Stimulated activated CD4-positive, alpha-beta T cell treated with anti-CD3 and anti-CD28 coated beads, Interleukin-4, amount 100 ng/mL, for 24 hours (primary cell): ENCODE measurements at regions not wholly inside any gene's neighbourhood (a gene's known extent, or its start where the extent isn't known, plus 50 kb on each side); places are given as distances from the start of the nearest gene placed in this dataset.
"Not testable (repeated sequence)": the region's sequence is repeated elsewhere in the genome, so short reads cannot be mapped to it uniquely, and the experiment has no call there.

Experiments
- DNase-seq: peaks from one replicate; pipeline ENCODE4 v3.0.0-alpha.2; 2020

- no peak for DNase-seq
Measured at GRCh38 chr10:8396675-8397074, 342.2 kb downstream of the GATA3 start.

GRCh38 chr10:8398771-8399170 is 344.3 kb downstream of the GATA3 start:
- no peak for DNase-seq

- no peak for DNase-seq
Measured at GRCh38 chr10:8400151-8400550, 345.7 kb downstream of the GATA3 start.

- no peak for DNase-seq
Measured at GRCh38 chr10:8400892-8401291, 346.4 kb downstream of the GATA3 start.

GRCh38 chr10:8401531-8401930 is 347.0 kb downstream of the GATA3 start:
- no peak for DNase-seq

- peak; percentile 61 for DNase-seq
Measured at GRCh38 chr10:8402576-8402975, 348.1 kb downstream of the GATA3 start.

- DNase-seq = no peak
Measured at GRCh38 chr10:8403711-8404371, 349.4 kb downstream of the GATA3 start.

GRCh38 chr10:8404721-8405120 is 350.2 kb downstream of the GATA3 start:
- DNase-seq = peak; percentile 39

- no peak for DNase-seq
Measured at GRCh38 chr10:8405596-8405995, 351.1 kb downstream of the GATA3 start.

- DNase-seq = no peak
Measured at GRCh38 chr10:8407501-8408021, 353.1 kb downstream of the GATA3 start.

- DNase-seq = no peak
Measured at GRCh38 chr10:8410506-8410905, 356.0 kb downstream of the GATA3 start.

- DNase-seq = no peak
Measured at GRCh38 chr10:8412541-8412940, 358.1 kb downstream of the GATA3 start.

- DNase-seq = not testable (repeated sequence)
Measured at GRCh38 chr10:8415029-8415428, 360.5 kb downstream of the GATA3 start.

- DNase-seq = peak; percentile 19
Measured at GRCh38 chr10:8416192-8416701, 361.8 kb downstream of the GATA3 start.

GRCh38 chr10:8416760-8417159 is 362.3 kb downstream of the GATA3 start:
- DNase-seq = peak; percentile 34

- no peak for DNase-seq
Measured at GRCh38 chr10:8417631-8418030, 363.1 kb downstream of the GATA3 start.

GRCh38 chr10:8418631-8419030 is 364.1 kb downstream of the GATA3 start:
- DNase-seq = no peak

GRCh38 chr10:8420182-8420581 is 365.7 kb downstream of the GATA3 start:
- no peak for DNase-seq

- no peak for DNase-seq
Measured at GRCh38 chr10:8424555-8425211, 370.2 kb downstream of the GATA3 start.

- DNase-seq = no peak
Measured at GRCh38 chr10:8428654-8429053, 374.2 kb downstream of the GATA3 start.

- no peak for DNase-seq
Measured at GRCh38 chr10:8430321-8430720, 375.8 kb downstream of the GATA3 start.

GRCh38 chr10:8431511-8431910 is 377.0 kb downstream of the GATA3 start:
- no peak for DNase-seq

- no peak for DNase-seq
Measured at GRCh38 chr10:8435186-8436055, 380.9 kb downstream of the GATA3 start.
